H1 (cell line): ENCODE measurements at regions not wholly inside any gene's neighbourhood (a gene's known extent, or its start where the extent isn't known, plus 50 kb on each side); places are given as distances from the start of the nearest gene placed in this dataset.

Experiments used
- CTCF ChIA-PET: fragments of 300-600 bp; sonication (Branson Sonifier 250); formaldehyde crosslinking; loops from one replicate; lab custom pipeline; 2021; ENCODE audit not compliant: partially characterized antibody; lab: Charles Lee
- POLR2A ChIA-PET: fragments of 300-600 bp; sonication (Branson Sonifier 250); formaldehyde crosslinking; loops from one replicate; lab custom pipeline; 2021; ENCODE audit warnings: inconsistent platforms; ENCODE audit not compliant: partially characterized antibody; lab: Charles Lee
- DNase-seq, 2 experiments: peaks; one replicate each; pipeline versions ENCODE4 v3.0.0 to v3.0.0-alpha.2; 2010 to 2022; ENCODE audit warnings: low spot score in 2 of 2, low read depth in 1 of 2, mixed read lengths in 1 of 2
- FAIRE-seq: peaks from 2 replicates; lab custom pipeline; 2011; peaks lifted over from hg19 to GRCh38; lab: Jason Lieb, UNC
- H2AFZ ChIP-seq: 2 replicates; pipeline ENCODE4 v1.8.1; 2012; ENCODE audit warnings: low read length, inconsistent platforms
- H2AK5ac ChIP-seq: 2 replicates; pipeline ENCODE4 v1.6.1; 2013; ENCODE audit warnings: low read depth, low read length
- H2BK120ac ChIP-seq: replicated peaks from 2 replicates; pipeline ENCODE3; 2013; ENCODE audit warnings: low read depth, low read length, inconsistent platforms
- H2BK12ac ChIP-seq: 2 replicates; pipeline ENCODE4 v1.6.1; 2013; ENCODE audit warnings: low read depth, low read length
- H2BK15ac ChIP-seq: 2 replicates; pipeline ENCODE4 v1.6.1; 2013; ENCODE audit warnings: low read length
- H2BK20ac ChIP-seq: 2 replicates; pipeline ENCODE4 v1.6.1; 2013; ENCODE audit warnings: low read length
- H2BK5ac ChIP-seq: 2 replicates; pipeline ENCODE4 v1.6.1; 2013; ENCODE audit warnings: low read depth, low read length
- H3K14ac ChIP-seq: 2 replicates; pipeline ENCODE4 v1.6.1; 2013; ENCODE audit warnings: inconsistent platforms; ENCODE audit not compliant: insufficient read length
- H3K18ac ChIP-seq: 2 replicates; pipeline ENCODE4 v1.6.1; 2013; ENCODE audit warnings: low read length; ENCODE audit errors: extremely low read depth
- H3K23ac ChIP-seq: 2 replicates; pipeline ENCODE4 v1.6.1; 2013; ENCODE audit warnings: inconsistent platforms; ENCODE audit not compliant: insufficient read length
- H3K23me2 ChIP-seq: 2 replicates; pipeline ENCODE4 v1.6.1; 2013; ENCODE audit warnings: low read depth, low read length
- H3K27ac ChIP-seq: 2 replicates; pipeline ENCODE4 v1.6.1; 2011; ENCODE audit warnings: low read depth, low read length, inconsistent platforms
- H3K27me3 ChIP-seq, 4 experiments: replicated peaks in 1 of 4; 1 replicate in 1 of 4; 2 replicates in 3 of 4; pipeline versions ENCODE4 v1.6.1 to v1.8.1; 2011 to 2013; ENCODE audit warnings: low read length in 3 of 4, mild to moderate bottlenecking in 3 of 4, inconsistent platforms in 2 of 4, mixed read lengths in 2 of 4, moderate library complexity in 1 of 4; ENCODE audit not compliant: control insufficient read depth in 3 of 4, insufficient read depth in 3 of 4; ENCODE audit errors: extremely low read depth in 1 of 4
- H3K36me3 ChIP-seq, 4 experiments: 2 replicates each; pipeline versions ENCODE4 v1.6.1 to v1.8.1; 2011 to 2013; ENCODE audit warnings: mild to moderate bottlenecking in 4 of 4, low read length in 3 of 4, moderate library complexity in 2 of 4, control low read depth in 1 of 4, inconsistent platforms in 1 of 4; ENCODE audit not compliant: insufficient read depth in 4 of 4, control insufficient read depth in 2 of 4
- H3K4ac ChIP-seq: replicated peaks from 2 replicates; pipeline ENCODE3; 2013; ENCODE audit warnings: low read length, low read depth, mixed read lengths, inconsistent platforms; ENCODE audit not compliant: insufficient read length
- H3K4me1 ChIP-seq, 4 experiments: replicated peaks in 1 of 4; 1 replicate in 1 of 4; 2 replicates in 3 of 4; pipeline versions ENCODE4 v1.6.1 to v1.8.1; 2011 to 2013; ENCODE audit warnings: low read length in 3 of 4, inconsistent platforms in 2 of 4, mixed read lengths in 1 of 4; ENCODE audit not compliant: insufficient read depth in 4 of 4, control insufficient read depth in 3 of 4
- H3K4me2 ChIP-seq, 2 experiments: 2 replicates each; pipeline versions ENCODE4 v1.6.1 to v1.8.1; 2011 to 2013; ENCODE audit warnings: low read depth in 2 of 2, low read length in 2 of 2, control low read depth in 1 of 2, inconsistent platforms in 1 of 2, mild to moderate bottlenecking in 1 of 2; ENCODE audit not compliant: insufficient read depth in 1 of 2
- H3K4me3 ChIP-seq, 4 experiments: fragments of 200-600, 300-600 bp in 1 of 4; sonication (generic), shearing (Covaris generic), sonication (Bioruptor Twin) in 1 of 4; 2 replicates each; pipeline versions ENCODE4 v1.5.1 to v1.8.1; 2011 to 2016; ENCODE audit warnings: low read length in 4 of 4, low read depth in 3 of 4, control low read depth in 2 of 4, inconsistent platforms in 2 of 4, mild to moderate bottlenecking in 2 of 4, mixed read lengths in 1 of 4, moderate library complexity in 1 of 4; ENCODE audit not compliant: insufficient read depth in 2 of 4; ENCODE audit errors: extremely low read depth in 1 of 4
- H3K56ac ChIP-seq: replicated peaks from 2 replicates; pipeline ENCODE3; 2013; ENCODE audit warnings: low read depth, mild to moderate bottlenecking, mixed read lengths, low read length, inconsistent platforms; ENCODE audit not compliant: insufficient read length
- H3K79me1 ChIP-seq: 2 replicates; pipeline ENCODE4 v1.6.1; 2013; ENCODE audit warnings: low read depth, low read length, control low read depth
- H3K79me2 ChIP-seq, 2 experiments: 2 replicates each; pipeline versions ENCODE4 v1.6.1 to v1.8.1; 2012 to 2013; ENCODE audit warnings: low read length in 2 of 2, mild to moderate bottlenecking in 2 of 2, inconsistent platforms in 1 of 2; ENCODE audit not compliant: insufficient read depth in 2 of 2, control insufficient read depth in 1 of 2
- H3K9ac ChIP-seq, 4 experiments: replicated peaks in 1 of 4; 1 replicate in 1 of 4; 2 replicates in 3 of 4; pipeline versions ENCODE4 v1.6.1 to v1.8.1; 2011 to 2013; ENCODE audit warnings: low read depth in 3 of 4, low read length in 3 of 4, control low read depth in 2 of 4, mild to moderate bottlenecking in 2 of 4, moderate library complexity in 2 of 4, inconsistent platforms in 1 of 4; ENCODE audit errors: extremely low read depth in 1 of 4
- H3K9me3 ChIP-seq, 2 experiments: 2 replicates each; pipeline versions ENCODE4 v1.6.1 to v1.8.1; 2012 to 2013; ENCODE audit warnings: mild to moderate bottlenecking in 2 of 2, moderate library complexity in 2 of 2, control low read depth in 1 of 2, inconsistent platforms in 1 of 2, low read depth in 1 of 2, low read length in 1 of 2, mixed read lengths in 1 of 2; ENCODE audit not compliant: insufficient read depth in 2 of 2
- H4K20me1 ChIP-seq, 2 experiments: replicated peaks in 1 of 2; 2 replicates each; pipeline versions ENCODE3 to v1.8.1; 2011 to 2013; ENCODE audit warnings: inconsistent platforms in 2 of 2, low read length in 2 of 2, mild to moderate bottlenecking in 1 of 2; ENCODE audit not compliant: insufficient read depth in 2 of 2, control insufficient read depth in 1 of 2
- H4K5ac ChIP-seq: 2 replicates; pipeline ENCODE4 v1.6.1; 2013; ENCODE audit warnings: low read length, low read depth, mixed read lengths, inconsistent platforms; ENCODE audit not compliant: insufficient read length
- H4K8ac ChIP-seq: 2 replicates; pipeline ENCODE4 v1.8.0; 2013; ENCODE audit warnings: mild to moderate bottlenecking, moderate library complexity, low read length, inconsistent platforms; ENCODE audit not compliant: insufficient read depth; ENCODE audit errors: extremely low read depth
- H4K91ac ChIP-seq: replicated peaks from 2 replicates; pipeline ENCODE3; 2013; ENCODE audit warnings: low read length, mixed read lengths, inconsistent platforms; ENCODE audit not compliant: insufficient read length
- BRCA1 ChIP-seq: IDR thresholded peaks from 2 replicates; pipeline ENCODE4 v1.6.1; 2012; ENCODE audit warnings: low read depth, low read length, improper control_type of control experiment
- CEBPB ChIP-seq: IDR thresholded peaks from 2 replicates; pipeline ENCODE4 v1.6.1; 2012; ENCODE audit warnings: low read depth, low read length
- FOSL1 ChIP-seq: IDR thresholded peaks from 2 replicates; pipeline ENCODE4 v1.6.1; 2011; ENCODE audit warnings: mild to moderate bottlenecking, low read depth, low read length, moderate library complexity; ENCODE audit not compliant: insufficient read depth
- POLR2A ChIP-seq, 2 experiments: IDR thresholded peaks; 1 replicate in 1 of 2; 2 replicates in 1 of 2; pipeline ENCODE4 v1.6.1; 2011; ENCODE audit warnings: low read depth in 2 of 2, low read length in 2 of 2, mild to moderate bottlenecking in 2 of 2; ENCODE audit errors: control extremely low read depth in 1 of 2
- RBBP5 ChIP-seq: IDR thresholded peaks from 2 replicates; pipeline ENCODE4 v1.7.1; 2012; ENCODE audit warnings: low read depth, mild to moderate bottlenecking, inconsistent platforms, low read length, moderate library complexity, borderline replicate concordance
- SIX5 ChIP-seq: IDR thresholded peaks from 2 replicates; pipeline ENCODE4 v1.6.1; 2011; ENCODE audit warnings: mild to moderate bottlenecking, low read depth, low read length
- TEAD4 ChIP-seq: IDR thresholded peaks from 2 replicates; pipeline ENCODE4 v1.6.1; 2012; ENCODE audit warnings: low read depth, low read length, inconsistent platforms, mixed read lengths
- YY1 ChIP-seq: IDR thresholded peaks from 2 replicates; pipeline ENCODE4 v1.6.1; 2011; ENCODE audit warnings: low read depth, mild to moderate bottlenecking, low read length
- WGBS, 2 experiments: shearing (Covaris generic) in 1 of 2; methylation state at CpG; one replicate each; pipeline versions ENCODE4 v1.1.6 to v1.1.7; 2013 to 2015; ENCODE audit warnings: low lambda C conversion rate in 2 of 2, mixed read lengths in 2 of 2, inconsistent platforms in 1 of 2, low coverage in 1 of 2, missing lambda C conversion rate in 1 of 2; ENCODE audit not compliant: insufficient replicate concordance in 2 of 2, insufficient coverage in 1 of 2, insufficient read length in 1 of 2; ENCODE audit errors: extremely low coverage in 1 of 2, missing lambda C conversion rate in 1 of 2; 5-methylcytosine and 5-hydroxymethylcytosine counted together

DNA sequence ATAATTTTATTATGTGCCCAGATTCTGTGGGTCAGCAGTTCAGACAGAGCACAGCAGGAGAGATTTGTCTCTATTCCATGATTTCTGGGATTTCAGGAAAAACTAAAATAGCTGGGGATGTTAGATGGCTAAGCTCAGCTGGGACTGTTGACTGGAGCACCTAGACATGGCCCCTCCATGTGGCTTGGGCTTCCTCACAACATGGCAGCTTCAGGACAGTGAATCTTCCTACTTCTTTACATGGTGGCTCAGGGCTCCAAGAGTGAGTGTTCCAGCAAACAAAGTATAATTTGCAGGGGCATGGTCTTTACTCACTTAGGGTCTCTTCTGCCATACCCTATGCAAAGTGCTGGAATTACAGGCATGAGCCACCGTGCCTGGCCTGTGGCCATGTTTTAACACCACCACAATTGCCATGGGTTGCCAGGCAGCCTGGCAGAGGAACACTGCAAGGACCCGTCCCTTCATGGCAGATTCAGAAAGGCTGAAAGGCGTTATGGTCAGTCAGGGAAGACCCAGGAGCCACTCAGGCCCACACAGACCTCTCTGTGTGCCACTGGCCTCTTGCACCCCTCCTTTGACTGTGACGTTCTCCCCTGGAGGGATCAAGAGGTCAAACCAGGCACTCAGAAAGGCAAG, 50.8 kb upstream of the ZMIZ1 start:
- CTCF ChIA-PET, result no interaction called here
- Histone ChIP-seq H3K27me3 (no peaks in the 10 kb centered on the region; a peak in 3 of 7 replicates), H3K36me3 (no peaks in the 10 kb centered on the region), H4K5ac (no peak overlapping the region), H2AK5ac (no peak overlapping the region), H3K4me3 (no peak overlapping the region), H2AFZ (no peak overlapping the region), H4K20me1 (peaks cover 0 to 1% of the 10 kb centered on the region in 2 experiments), H3K23ac (no peak overlapping the region), H2BK120ac (no peak overlapping the region), H4K91ac (no peak overlapping the region), H2BK15ac (no peak overlapping the region), H3K4me1 (peaks cover 0 to 3% (median 0%) of the 10 kb centered on the region in 4 experiments; a peak in 1 of 7 replicates), H3K27ac (no peak overlapping the region), H3K14ac (no peak overlapping the region), H3K56ac (no peak overlapping the region), H3K18ac (no peak overlapping the region), H3K79me1 (no peaks in the 10 kb centered on the region), H2BK5ac (no peak overlapping the region), H4K8ac (no peak overlapping the region), H3K9ac (no peak overlapping the region), H3K79me2 (no peaks in the 10 kb centered on the region), H2BK20ac (no peak overlapping the region), H3K4me2 (no peak overlapping the region), H3K9me3 (no peaks in the 10 kb centered on the region), H3K4ac (no peak overlapping the region), H2BK12ac (no peak overlapping the region), H3K23me2 (no peaks in the 10 kb centered on the region; the same call in 1 of the 2 replicates)
- TF ChIP-seq SIX5 (no peak), RBBP5 (no peak), CEBPB (no peak), FOSL1 (no peak), POLR2A (IDR thresholded peaks at IDR 0.05; ENCODE audit: control extremely low read depth in 1 of 2, low read depth in 2 of 2, low read length in 2 of 2) (no peak), BRCA1 (no peak), YY1 (no peak), TEAD4 (no peak)
- POLR2A ChIA-PET, result no interaction called here
- FAIRE-seq, result no peak
- no peak for DNase-seq
- 87% methylated on average over 4 of the region's 4 CpGs; no CpG with 5 or more reads in 1 of the 2 experiments for WGBS, 2 experiments
